Uterus (tissue), 2 donors: ENCODE measurements at regions not wholly inside any gene's neighbourhood (a gene's known extent, or its start where the extent isn't known, plus 50 kb on each side); places are given as distances from the start of the nearest gene placed in this dataset.

Experiments
- POLR2A ChIP-seq, 2 donors: fragments of 450-650 bp; IDR thresholded peaks; one replicate each; pipeline ENCODE4 v1.6.1; 2016; ENCODE audit warnings: antibody characterized with exemption in 2 of 2, mild to moderate bottlenecking in 1 of 2, moderate library complexity in 1 of 2
- TF ChIP-seq, protein P1 (sequence below), 4 experiments: fragments of 200-600 bp in 2 of 4; fragments of 450-650 bp in 2 of 4; sonication (generic) in 2 of 4; IDR thresholded peaks; one replicate each; pipeline ENCODE4 v1.5.1; 2016 to 2019; ENCODE audit warnings: antibody characterized with exemption in 4 of 4, mild to moderate bottlenecking in 2 of 4, moderate library complexity in 1 of 4

DNA sequence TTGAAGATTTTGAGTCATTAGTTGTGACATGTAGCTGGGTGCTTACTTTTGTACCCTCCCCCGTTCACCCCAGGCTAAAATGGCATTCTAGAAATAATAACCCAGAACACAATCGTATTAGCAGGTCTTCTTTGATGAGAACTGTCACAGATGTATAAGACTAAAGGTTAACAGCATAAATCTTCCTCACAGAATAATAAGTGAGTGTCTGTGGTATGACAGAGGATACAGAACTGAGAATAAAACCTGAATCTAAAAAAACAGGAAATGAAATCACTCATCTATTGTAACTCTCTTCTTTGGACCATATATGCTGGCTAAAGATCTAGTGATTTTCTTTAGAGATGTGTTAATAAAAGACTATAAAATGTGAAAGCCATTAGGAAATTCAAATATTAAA, 746.6 kb downstream of the LRFN5 start:
- TF ChIP-seq POLR2A (IDR thresholded peaks at IDR 0.05): no peak
- TF ChIP-seq, protein P1, sequence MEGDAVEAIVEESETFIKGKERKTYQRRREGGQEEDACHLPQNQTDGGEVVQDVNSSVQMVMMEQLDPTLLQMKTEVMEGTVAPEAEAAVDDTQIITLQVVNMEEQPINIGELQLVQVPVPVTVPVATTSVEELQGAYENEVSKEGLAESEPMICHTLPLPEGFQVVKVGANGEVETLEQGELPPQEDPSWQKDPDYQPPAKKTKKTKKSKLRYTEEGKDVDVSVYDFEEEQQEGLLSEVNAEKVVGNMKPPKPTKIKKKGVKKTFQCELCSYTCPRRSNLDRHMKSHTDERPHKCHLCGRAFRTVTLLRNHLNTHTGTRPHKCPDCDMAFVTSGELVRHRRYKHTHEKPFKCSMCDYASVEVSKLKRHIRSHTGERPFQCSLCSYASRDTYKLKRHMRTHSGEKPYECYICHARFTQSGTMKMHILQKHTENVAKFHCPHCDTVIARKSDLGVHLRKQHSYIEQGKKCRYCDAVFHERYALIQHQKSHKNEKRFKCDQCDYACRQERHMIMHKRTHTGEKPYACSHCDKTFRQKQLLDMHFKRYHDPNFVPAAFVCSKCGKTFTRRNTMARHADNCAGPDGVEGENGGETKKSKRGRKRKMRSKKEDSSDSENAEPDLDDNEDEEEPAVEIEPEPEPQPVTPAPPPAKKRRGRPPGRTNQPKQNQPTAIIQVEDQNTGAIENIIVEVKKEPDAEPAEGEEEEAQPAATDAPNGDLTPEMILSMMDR (IDR thresholded peaks at IDR 0.05): no peak
